ENCODE measurements at regions not wholly inside any gene's neighbourhood (a gene's known extent, or its start where the extent isn't known, plus 50 kb on each side); places are given as distances from the start of the nearest gene placed in this dataset.

- peaks cover 2% of the 10 kb centered on the region for H3K36me3 Mint-ChIP-seq
- peaks cover 8% of the 10 kb centered on the region for H3K27me3 Mint-ChIP-seq
- no peaks in the 10 kb centered on the region for H3K4me1 Mint-ChIP-seq
- no peak overlapping the region for H3K27ac Mint-ChIP-seq
- no peak overlapping the region for H3K4me3 Mint-ChIP-seq
- H3K9me3 Mint-ChIP-seq: peaks cover 2 to 4% (median 4%) of the 10 kb centered on the region in 3 donors
Observed at GRCh38 chr2:525021-525420, 152.2 kb downstream of the TMEM18 start.

GRCh38 chr2:524442-524841 is 152.8 kb downstream of the TMEM18 start:
- Mint-ChIP-seq H3K4me1 (no peaks in the 10 kb centered on the region), H3K27ac (peak overlapping the region in 1 of 3 donors; percentile 76), H3K9me3 (peaks cover 0 to 2% (median 2%) of the 10 kb centered on the region in 3 donors), H3K36me3 (peaks cover 2% of the 10 kb centered on the region), H3K27me3 (peaks cover 8% of the 10 kb centered on the region), H3K4me3 (no peak overlapping the region)

- peaks cover 8% of the 10 kb centered on the region for H3K27me3 Mint-ChIP-seq
- H3K9me3 Mint-ChIP-seq: peaks cover 0 to 2% (median 2%) of the 10 kb centered on the region in 3 donors
- no peaks in the 10 kb centered on the region for H3K4me1 Mint-ChIP-seq
- no peak overlapping the region for H3K27ac Mint-ChIP-seq
- no peak overlapping the region for H3K4me3 Mint-ChIP-seq
- H3K36me3 Mint-ChIP-seq: peaks cover 2% of the 10 kb centered on the region
Observed at GRCh38 chr2:523698-524270, 153.4 kb downstream of the TMEM18 start.

- H3K4me3 Mint-ChIP-seq: no peak overlapping the region
- H3K27me3 Mint-ChIP-seq: peaks cover 18% of the 10 kb centered on the region
- peaks cover 2% of the 10 kb centered on the region for H3K36me3 Mint-ChIP-seq
- no peaks in the 10 kb centered on the region for H3K4me1 Mint-ChIP-seq
- H3K9me3 Mint-ChIP-seq: peaks cover 0 to 2% (median 2%) of the 10 kb centered on the region in 3 donors
- H3K27ac Mint-ChIP-seq: no peak overlapping the region
Observed at GRCh38 chr2:522776-523175, 154.4 kb downstream of the TMEM18 start.

- H3K36me3 Mint-ChIP-seq: peaks cover 2% of the 10 kb centered on the region
- H3K27ac Mint-ChIP-seq: peak overlapping the region in 1 of 3 donors; percentile 33
- peaks cover 0 to 2% (median 2%) of the 10 kb centered on the region in 3 donors for H3K9me3 Mint-ChIP-seq
- no peaks in the 10 kb centered on the region for H3K4me1 Mint-ChIP-seq
- H3K4me3 Mint-ChIP-seq: no peak overlapping the region
- peaks cover 18% of the 10 kb centered on the region for H3K27me3 Mint-ChIP-seq
Observed at GRCh38 chr2:521853-522530, 155.2 kb downstream of the TMEM18 start.

GRCh38 chr2:520663-521340 is 156.4 kb downstream of the TMEM18 start:
- peaks cover 2% of the 10 kb centered on the region for H3K36me3 Mint-ChIP-seq
- peaks cover 0 to 2% (median 2%) of the 10 kb centered on the region in 3 donors for H3K9me3 Mint-ChIP-seq
- H3K27me3 Mint-ChIP-seq: peaks cover 18% of the 10 kb centered on the region
- no peaks in the 10 kb centered on the region for H3K4me1 Mint-ChIP-seq
- no peak overlapping the region for H3K27ac Mint-ChIP-seq
- H3K4me3 Mint-ChIP-seq: no peak overlapping the region

- Mint-ChIP-seq H3K9me3 (peaks cover 0 to 2% (median 0%) of the 10 kb centered on the region in 3 donors), H3K27ac (no peak overlapping the region), H3K4me3 (no peak overlapping the region), H3K27me3 (peaks cover 16% of the 10 kb centered on the region), H3K36me3 (peaks cover 2% of the 10 kb centered on the region), H3K4me1 (no peaks in the 10 kb centered on the region)
Observed at GRCh38 chr2:516944-517343, 160.3 kb downstream of the TMEM18 start.

GRCh38 chr2:516131-516530 is 161.1 kb downstream of the TMEM18 start:
- Mint-ChIP-seq H3K36me3 (peaks cover 2% of the 10 kb centered on the region), H3K4me1 (no peaks in the 10 kb centered on the region), H3K9me3 (peaks cover 0 to 2% (median 0%) of the 10 kb centered on the region in 3 donors), H3K27me3 (peaks cover 16% of the 10 kb centered on the region), H3K27ac (no peak overlapping the region), H3K4me3 (no peak overlapping the region)

- Mint-ChIP-seq H3K27ac (no peak overlapping the region), H3K4me3 (no peak overlapping the region), H3K4me1 (no peaks in the 10 kb centered on the region)
Observed at GRCh38 chr2:515441-516127, 161.6 kb downstream of the TMEM18 start.

GRCh38 chr2:513981-514706 is 163.1 kb downstream of the TMEM18 start:
- Mint-ChIP-seq H3K4me1 (no peaks in the 10 kb centered on the region), H3K4me3 (no peak overlapping the region), H3K27ac (no peak overlapping the region), H3K36me3 (no peaks in the 10 kb centered on the region), H3K27me3 (peaks cover 14% of the 10 kb centered on the region), H3K9me3 (no peaks in the 10 kb centered on the region)

More at GRCh38 chr2:515441-516127, 161.6 kb downstream of the TMEM18 start:
- Mint-ChIP-seq H3K9me3 (peaks cover 0 to 2% (median 0%) of the 10 kb centered on the region in 3 donors), H3K27me3 (peaks cover 16% of the 10 kb centered on the region), H3K36me3 (peaks cover 2% of the 10 kb centered on the region)

- Mint-ChIP-seq H3K27ac (no peak overlapping the region), H3K4me3 (no peak overlapping the region), H3K9me3 (no peaks in the 10 kb centered on the region), H3K36me3 (no peaks in the 10 kb centered on the region), H3K27me3 (peaks cover 3% of the 10 kb centered on the region), H3K4me1 (no peaks in the 10 kb centered on the region)
Observed at GRCh38 chr2:510839-511238, 166.4 kb downstream of the TMEM18 start.

GRCh38 chr2:509888-510287 is 167.3 kb downstream of the TMEM18 start:
- no peak overlapping the region for H3K4me3 Mint-ChIP-seq
- H3K9me3 Mint-ChIP-seq: no peaks in the 10 kb centered on the region
- no peaks in the 10 kb centered on the region for H3K36me3 Mint-ChIP-seq
- peaks cover 3% of the 10 kb centered on the region for H3K27me3 Mint-ChIP-seq
- no peak overlapping the region for H3K27ac Mint-ChIP-seq
- H3K4me1 Mint-ChIP-seq: peaks cover 0 to under 1% (median 0%) of the 10 kb centered on the region in 3 donors

GRCh38 chr2:508121-508520 is 169.1 kb downstream of the TMEM18 start:
- Mint-ChIP-seq H3K4me1 (peaks cover 0 to 2% (median 0%) of the 10 kb centered on the region in 3 donors), H3K27me3 (peaks cover 2% of the 10 kb centered on the region), H3K27ac (peak overlapping the region in 1 of 3 donors; percentile 21), H3K4me3 (no peak overlapping the region), H3K9me3 (no peaks in the 10 kb centered on the region), H3K36me3 (no peaks in the 10 kb centered on the region)

- no peaks in the 10 kb centered on the region for H3K27me3 Mint-ChIP-seq
- peaks cover 0 to 2% (median 0%) of the 10 kb centered on the region in 3 donors for H3K4me1 Mint-ChIP-seq
- H3K36me3 Mint-ChIP-seq: no peaks in the 10 kb centered on the region
- no peak overlapping the region for H3K4me3 Mint-ChIP-seq
- H3K27ac Mint-ChIP-seq: no peak overlapping the region
- H3K9me3 Mint-ChIP-seq: no peaks in the 10 kb centered on the region
Observed at GRCh38 chr2:506866-507265, 170.3 kb downstream of the TMEM18 start.

Data from IgD-negative memory B cell (primary cell).